A549 (cell line): ENCODE measurements at regions not wholly inside any gene's neighbourhood (a gene's known extent, or its start where the extent isn't known, plus 50 kb on each side); places are given as distances from the start of the nearest gene placed in this dataset.

Experiments
- ATAC-seq, 2 experiments: fragments of 200-7000 bp in 1 of 2; fragments of >200 bp in 1 of 2; cut with Nextera tagmentation in 1 of 2; cut with Tn5 transposase in 1 of 2; 3 replicates each; pipeline versions ENCODE4 v1.8.0 to v1.9.1; 2018 to 2020; ENCODE audit warnings: mild to moderate bottlenecking in 1 of 2, moderate library complexity in 1 of 2
- CTCF ChIA-PET: fragments of 300-600 bp; sonication (Branson Sonifier 250); formaldehyde crosslinking; extraction: SDS; loops from one replicate; lab custom pipeline; 2021; ENCODE audit warnings: antibody characterized with exemption, inconsistent platforms; lab: Yijun Ruan, JAX
- POLR2A ChIA-PET: fragments of 350-600 bp; formaldehyde crosslinking; extraction: SDS; loops from one replicate; lab custom pipeline; 2021; ENCODE audit warnings: antibody characterized with exemption, inconsistent platforms; lab: Yijun Ruan, JAX
- DNase-seq, 2 experiments: peaks; one replicate each; pipeline versions ENCODE4 v3.0.0 to v3.0.0-alpha.2; 2011 to 2016; ENCODE audit warnings: low read depth in 1 of 2, low spot score in 1 of 2
- FAIRE-seq: peaks from 2 replicates; lab custom pipeline; 2011; peaks lifted over from hg19 to GRCh38; lab: Jason Lieb, UNC
- H3K27ac ChIP-seq, 2 experiments: fragments of >200 bp; sonication (Bioruptor Twin); formaldehyde crosslinking; 3 replicates each; pipeline ENCODE4 v1.5.1; 2016 to 2017
- H3K4me1 ChIP-seq: fragments of >200 bp; sonication (Bioruptor Twin); formaldehyde crosslinking; 3 replicates; pipeline ENCODE4 v1.6.1; 2016
- H3K4me2 ChIP-seq: fragments of >200 bp; sonication (Bioruptor Twin); formaldehyde crosslinking; 3 replicates; pipeline ENCODE4 v1.6.1; 2016
- H3K4me3 ChIP-seq: fragments of >200 bp; sonication (Bioruptor Twin); formaldehyde crosslinking; 3 replicates; pipeline ENCODE4 v1.5.1; 2016
- H3K9me3 ChIP-seq: fragments of >200 bp; sonication (Bioruptor Twin); formaldehyde crosslinking; 3 replicates; pipeline ENCODE4 v1.6.1; 2016
- BCL3 ChIP-seq: fragments of >200 bp; sonication (Bioruptor Twin); formaldehyde crosslinking; IDR thresholded peaks from 3 replicates; pipeline ENCODE4 v1.6.1; 2016
- CHD2 ChIP-seq: fragments of 150-350 bp; IDR thresholded peaks from 2 replicates; pipeline ENCODE4 v1.6.1; 2014; ENCODE audit warnings: low read length; ENCODE audit not compliant: partially characterized antibody
- CHD4 ChIP-seq: fragments of 200-600 bp; sonication (generic); IDR thresholded peaks from 2 replicates; pipeline ENCODE4 v1.6.1; 2016; ENCODE audit warnings: antibody characterized with exemption, mild to moderate bottlenecking, borderline replicate concordance
- EHMT2 ChIP-seq: fragments of 200-600 bp; sonication (generic); IDR thresholded peaks from 2 replicates; pipeline ENCODE4 v1.6.1; 2016; ENCODE audit warnings: antibody characterized with exemption, low read depth, mild to moderate bottlenecking, moderate library complexity
- ELK1 ChIP-seq: fragments of 150-350 bp; IDR thresholded peaks from 2 replicates; pipeline ENCODE4 v1.6.1; 2014; ENCODE audit warnings: low read depth, mild to moderate bottlenecking, low read length
- EP300 ChIP-seq, 2 experiments: fragments of >200 bp; sonication (Bioruptor Twin); formaldehyde crosslinking; IDR thresholded peaks; 2 replicates in 1 of 2; 3 replicates in 1 of 2; pipeline ENCODE4 v1.6.1; 2016 to 2017
- ESRRA ChIP-seq: fragments of 150-350 bp; IDR thresholded peaks from 2 replicates; pipeline ENCODE4 v1.6.1; 2014; ENCODE audit warnings: mild to moderate bottlenecking, low read length, borderline replicate concordance
- FOXS1 ChIP-seq: fragments of 250-450 bp; sonication (Bioruptor Pico); IDR thresholded peaks from 2 replicates; pipeline ENCODE4 v1.5.0; 2020; ENCODE audit warnings: mild to moderate bottlenecking, moderate library complexity
- HMGXB4 ChIP-seq: fragments of 250-450 bp; sonication (Bioruptor Pico); IDR thresholded peaks from 2 replicates; pipeline ENCODE4 v1.5.0; 2021; ENCODE audit warnings: mild to moderate bottlenecking, moderate library complexity, borderline replicate concordance
- HOXB13 ChIP-seq: fragments of 250-450 bp; sonication (Bioruptor Pico); IDR thresholded peaks from 2 replicates; pipeline ENCODE4 v1.5.0; 2020; ENCODE audit warnings: low read depth, mild to moderate bottlenecking, moderate library complexity
- HOXB5 ChIP-seq: fragments of 250-450 bp; sonication (Bioruptor Pico); IDR thresholded peaks from 2 replicates; pipeline ENCODE4 v1.5.0; 2020; ENCODE audit warnings: mild to moderate bottlenecking, moderate library complexity
- KDM1A ChIP-seq: fragments of 200-600 bp; sonication (generic); IDR thresholded peaks from 2 replicates; pipeline ENCODE4 v1.6.1; 2016; ENCODE audit warnings: low read depth, mild to moderate bottlenecking
- MAZ ChIP-seq: fragments of 150-350 bp; IDR thresholded peaks from 2 replicates; pipeline ENCODE4 v1.6.1; 2014; ENCODE audit warnings: antibody characterized with exemption, low read depth, low read length, borderline replicate concordance
- NR3C1 ChIP-seq: fragments of >200 bp; sonication (Bioruptor Twin); formaldehyde crosslinking; IDR thresholded peaks from 3 replicates; pipeline ENCODE4 v1.6.1; 2017
- POLR2A ChIP-seq: IDR thresholded peaks from 2 replicates; pipeline ENCODE4 v1.6.1; 2012; ENCODE audit warnings: mild to moderate bottlenecking, low read length
- RCOR1 ChIP-seq: fragments of 150-350 bp; IDR thresholded peaks from 2 replicates; pipeline ENCODE4 v1.6.1; 2014; ENCODE audit warnings: antibody characterized with exemption, low read length, low read depth
- SMC3 ChIP-seq: fragments of >200 bp; sonication (Bioruptor Twin); formaldehyde crosslinking; IDR thresholded peaks from 3 replicates; pipeline ENCODE4 v1.6.1; 2018; ENCODE audit warnings: inconsistent platforms
- TP53 ChIP-seq: fragments of 250-450 bp; sonication (Bioruptor Pico); IDR thresholded peaks from 2 replicates; pipeline ENCODE4 v1.5.0; 2021; ENCODE audit warnings: mild to moderate bottlenecking, moderate library complexity
- ZC3H11A ChIP-seq: fragments of 450-650 bp; IDR thresholded peaks from 2 replicates; pipeline ENCODE4 v1.6.1; 2014; ENCODE audit warnings: antibody characterized with exemption, mild to moderate bottlenecking
- WGBS: methylation state at CpG from one replicate; pipeline ENCODE4 v1.1.6; 2017; ENCODE audit errors: missing lambda C conversion rate; 5-methylcytosine and 5-hydroxymethylcytosine counted together

- no peaks in the 10 kb centered on the region for H3K4me1 ChIP-seq
- no peak overlapping the region for H3K4me2 ChIP-seq
- ChIA-PET CTCF (interaction anchor here (1.2 to 1.7 kb wide), 2 partner anchors 12 to 956 kb away, joined by 3 to 8 read pairs; no protein-coding TSS in a partner anchor), POLR2A (no interaction called here)
- ATAC-seq (no peak), DNase-seq (no peak), FAIRE-seq (no peak)
- TF ChIP-seq EHMT2 (no peak), FOXS1 (CRISPR knock-in tag) (no peak), HOXB13 (CRISPR knock-in tag) (no peak), HOXB5 (CRISPR knock-in tag) (no peak), EP300 (IDR thresholded peaks at IDR 0.05) (no peak), POLR2A (no peak), NR3C1 (no peak)
- H3K4me3 ChIP-seq = no peak overlapping the region
- H3K27ac ChIP-seq = no peak overlapping the region
- peaks cover 3% of the 10 kb centered on the region; the same call in 1 of the 3 replicates for H3K9me3 ChIP-seq
- 36% methylated on average over 6 of the region's 8 CpGs for WGBS
Measured at GRCh38 chr13:111486331-111486730, 165.9 kb downstream of the TEX29 start.

- no peaks in the 10 kb centered on the region for H3K4me1 ChIP-seq
- POLR2A ChIA-PET = no interaction called here
- TF ChIP-seq NR3C1 = no peak
- TF ChIP-seq SMC3 = no peak
- no peak for TF ChIP-seq CHD4
- no peak for TF ChIP-seq BCL3
- TF ChIP-seq CHD2 = no peak
- TF ChIP-seq EHMT2 = no peak
- TF ChIP-seq ZC3H11A = no peak
- no peak for TF ChIP-seq HMGXB4 (CRISPR knock-in tag)
- TF ChIP-seq RCOR1 = no peak
- no peak for TF ChIP-seq ELK1
- CTCF ChIA-PET = interaction anchor here (1.2 to 1.7 kb wide), 2 partner anchors 13 to 956 kb away, joined by 3 to 8 read pairs; no protein-coding TSS in a partner anchor
- H3K9me3 ChIP-seq = peaks cover 3% of the 10 kb centered on the region; the same call in 1 of the 3 replicates
- H3K4me3 ChIP-seq = no peak overlapping the region
- FAIRE-seq (no peak), ATAC-seq (no peak), DNase-seq (no peak)
- no peak overlapping the region for H3K4me2 ChIP-seq
- 18% methylated on average over 6 of the region's 6 CpGs for WGBS
- H3K27ac ChIP-seq = no peak overlapping the region
Measured at GRCh38 chr13:111486801-111487200, 166.4 kb downstream of the TEX29 start.

GRCh38 chr13:111488486-111489132, 168.2 kb downstream of the TEX29 start:
- FAIRE-seq (no peak), DNase-seq (no peak), ATAC-seq (no peak)
- TF ChIP-seq BCL3 (no peak), ESRRA (no peak), KDM1A (no peak), TP53 (CRISPR knock-in tag) (no peak), MAZ (no peak), ELK1 (no peak), CHD2 (no peak)
- no peak overlapping the region for H3K27ac ChIP-seq
- H3K4me2 ChIP-seq = no peak overlapping the region
- no peaks in the 10 kb centered on the region for H3K4me1 ChIP-seq
- 7% methylated on average over 12 of the region's 13 CpGs for WGBS
- H3K9me3 ChIP-seq = peaks cover 3% of the 10 kb centered on the region; the same call in 1 of the 3 replicates
- ChIA-PET CTCF (interaction anchor here (2.2 kb wide), 1 partner anchor 14 kb away, joined by 8 read pairs; no protein-coding TSS in a partner anchor), POLR2A (no interaction called here)
- H3K4me3 ChIP-seq = no peak overlapping the region
